Keratinocyte (primary cell): ENCODE measurements at regions not wholly inside any gene's neighbourhood (a gene's known extent, or its start where the extent isn't known, plus 50 kb on each side); places are given as distances from the start of the nearest gene placed in this dataset.

Experiments
- DNase-seq: peaks from one replicate; pipeline ENCODE4 v3.0.0-alpha.2; 2011; ENCODE audit warnings: low read depth, missing footprints, low spot score
- FAIRE-seq: peaks from 2 replicates; lab custom pipeline; 2011; peaks lifted over from hg19 to GRCh38; lab: Jason Lieb, UNC
- H2AFZ ChIP-seq: 2 replicates; pipeline ENCODE4 v1.6.0; 2012; ENCODE audit warnings: low read length, control low read depth, inconsistent platforms; ENCODE audit not compliant: control insufficient read depth
- H3K27ac ChIP-seq: 2 replicates; pipeline ENCODE4 v1.5.1; 2011; ENCODE audit warnings: low read length; ENCODE audit not compliant: control insufficient read depth, insufficient read depth
- H3K27me3 ChIP-seq: 3 replicates; pipeline ENCODE4 v1.6.0; 2011; ENCODE audit warnings: low read length; ENCODE audit not compliant: control insufficient read depth, insufficient read depth; ENCODE audit errors: extremely low read depth
- H3K36me3 ChIP-seq, 2 experiments: 2 replicates in 1 of 2; 3 replicates in 1 of 2; pipeline ENCODE4 v1.5.1; 2011; ENCODE audit warnings: low read length in 2 of 2, mild to moderate bottlenecking in 1 of 2; ENCODE audit not compliant: control insufficient read depth in 2 of 2, insufficient read depth in 2 of 2; ENCODE audit errors: extremely low read depth in 1 of 2
- H3K4me1 ChIP-seq: 3 replicates; pipeline ENCODE4 v1.5.1; 2011; ENCODE audit warnings: low read length; ENCODE audit not compliant: control insufficient read depth, insufficient read depth; ENCODE audit errors: extremely low read depth
- H3K4me2 ChIP-seq: 3 replicates; pipeline ENCODE4 v1.6.0; 2011; ENCODE audit warnings: low read depth, low read length; ENCODE audit not compliant: control insufficient read depth, insufficient read depth; ENCODE audit errors: extremely low read depth
- H3K4me3 ChIP-seq, 3 experiments: fragments of 200-600 bp in 1 of 3; sonication (generic) in 1 of 3; 2 replicates in 2 of 3; 3 replicates in 1 of 3; pipeline ENCODE4 v1.5.1; 2011 to 2016; ENCODE audit warnings: low read length in 3 of 3, mild to moderate bottlenecking in 3 of 3, control low read depth in 2 of 3, inconsistent platforms in 1 of 3, low read depth in 1 of 3, mixed read lengths in 1 of 3, mixed run types in 1 of 3, moderate library complexity in 1 of 3; ENCODE audit not compliant: control insufficient read depth in 2 of 3, insufficient read depth in 2 of 3; ENCODE audit errors: extremely low read depth in 1 of 3
- H3K79me2 ChIP-seq: 2 replicates; pipeline ENCODE4 v1.6.0; 2012; ENCODE audit warnings: low read length; ENCODE audit not compliant: control insufficient read depth, insufficient read depth
- H3K9ac ChIP-seq: 3 replicates; pipeline ENCODE4 v1.6.0; 2011; ENCODE audit warnings: low read length; ENCODE audit not compliant: control insufficient read depth, insufficient read depth; ENCODE audit errors: extremely low read depth
- H3K9me1 ChIP-seq: 3 replicates; pipeline ENCODE4 v1.6.0; 2011; ENCODE audit warnings: low read length; ENCODE audit not compliant: control insufficient read depth, insufficient read depth; ENCODE audit errors: extremely low read depth
- H3K9me3 ChIP-seq: 2 replicates; pipeline ENCODE4 v1.5.1; 2012; ENCODE audit warnings: low read depth, low read length; ENCODE audit not compliant: control insufficient read depth
- H4K20me1 ChIP-seq: 3 replicates; pipeline ENCODE4 v1.6.0; 2011; ENCODE audit warnings: low read length; ENCODE audit not compliant: control insufficient read depth, insufficient read depth; ENCODE audit errors: extremely low read depth
- CTCF ChIP-seq, 3 experiments: IDR thresholded peaks in 1 of 3; conservative IDR thresholded peaks in 1 of 3; optimal IDR thresholded peaks in 1 of 3; 2 replicates in 2 of 3; 3 replicates in 1 of 3; pipeline versions ENCODE3 to v1.5.1; 2011; ENCODE audit warnings: low read length in 3 of 3, mild to moderate bottlenecking in 3 of 3, moderate library complexity in 2 of 3, control low read depth in 1 of 3, inconsistent platforms in 1 of 3; ENCODE audit not compliant: insufficient read depth in 2 of 3; ENCODE audit errors: extremely low read depth in 1 of 3
- EZH2 ChIP-seq: IDR thresholded peaks from one replicate; pipeline ENCODE4 v1.6.1; 2012; ENCODE audit warnings: inconsistent platforms, mild to moderate bottlenecking, low read length, moderate library complexity
- dilution Hi-C: fragments of 300-500 bp; cut with MboI; formaldehyde crosslinking; loops from one replicate; pipeline ENCODE4 v1.7.0; 2020; ENCODE audit warnings: low sequenced_read_pairs; ENCODE audit not compliant: extremely low pct_ligation_motif_present
- small RNA-seq, 3 experiments: library from RNA; depleted of rRNA; stranded (forward); fragments of <200 nt; gene quantifications; one replicate each; pipeline ENCODE3, GENCODE V24; 2012; ENCODE audit warnings: low read depth in 3 of 3, low replicate concordance in 1 of 3; ENCODE audit not compliant: insufficient read length in 3 of 3

GRCh38 chr6:166221636-166222035 is 54.0 kb upstream of the TBXT start:
- no peak overlapping the region for H2AFZ ChIP-seq
- H3K4me1 ChIP-seq, result no peaks in the 10 kb centered on the region
- no peaks in the 10 kb centered on the region for H3K9me1 ChIP-seq
- H3K9ac ChIP-seq, result no peak overlapping the region
- no peak for TF ChIP-seq CTCF (optimal IDR thresholded peaks at IDR 0.05 in 1 of 3, IDR thresholded peaks at IDR 0.05 in 1 of 3, conservative IDR thresholded peaks at IDR 0.05 in 1 of 3; ENCODE audit: extremely low read depth in 1 of 3, insufficient read depth in 2 of 3, low read length in 3 of 3)
- no peak for TF ChIP-seq EZH2
- dilution Hi-C loops, result no loop called here
- H3K4me2 ChIP-seq, result no peak overlapping the region
- no peaks in the 10 kb centered on the region for H3K36me3 ChIP-seq
- H3K9me3 ChIP-seq, result peaks cover 3% of the 10 kb centered on the region
- H3K4me3 ChIP-seq, result no peak overlapping the region
- no peak overlapping the region for H3K27ac ChIP-seq
- H3K79me2 ChIP-seq, result no peaks in the 10 kb centered on the region
- DNase-seq (no peak), FAIRE-seq (no peak)
- no peaks in the 10 kb centered on the region for H3K27me3 ChIP-seq
- no peaks in the 10 kb centered on the region for H4K20me1 ChIP-seq

- FAIRE-seq (no peak), DNase-seq (no peak)
- peaks cover 3% of the 10 kb centered on the region for H3K9me3 ChIP-seq
- H2AFZ ChIP-seq, result no peak overlapping the region
- H3K9me1 ChIP-seq, result no peaks in the 10 kb centered on the region
- H3K4me3 ChIP-seq, result no peak overlapping the region
- TF ChIP-seq CTCF (optimal IDR thresholded peaks at IDR 0.05 in 1 of 3, IDR thresholded peaks at IDR 0.05 in 1 of 3, conservative IDR thresholded peaks at IDR 0.05 in 1 of 3; ENCODE audit: extremely low read depth in 1 of 3, insufficient read depth in 2 of 3, low read length in 3 of 3) (no peak), EZH2 (no peak)
- no peaks in the 10 kb centered on the region for H3K79me2 ChIP-seq
- no peaks in the 10 kb centered on the region for H3K36me3 ChIP-seq
- no peak overlapping the region for H3K27ac ChIP-seq
- dilution Hi-C loops, result no loop called here
- no peaks in the 10 kb centered on the region for H3K27me3 ChIP-seq
- H3K4me2 ChIP-seq, result no peak overlapping the region
- H3K4me1 ChIP-seq, result no peaks in the 10 kb centered on the region
- no peak overlapping the region for H3K9ac ChIP-seq
- no peaks in the 10 kb centered on the region for H4K20me1 ChIP-seq
These were observed 53.4 kb upstream of the TBXT start for GRCh38 chr6:166221040-166221439.

Small RNAs in the stretch of these regions (small RNA-seq; reads per million reads assigned to genes)
- gene AL121956.5 (0 reads per million in 3 experiments), gene GNG5P1 (0 reads per million in 3 experiments)
